HG03558 (cell line): ENCODE measurements at regions not wholly inside any gene's neighbourhood (a gene's known extent, or its start where the extent isn't known, plus 50 kb on each side); places are given as distances from the start of the nearest gene placed in this dataset.
"Not testable (repeated sequence)": the region's sequence is repeated elsewhere in the genome, so short reads cannot be mapped to it uniquely, and the experiment has no call there.

Experiments
- ATAC-seq: cut with Tn5 transposase; IDR thresholded peaks from one replicate; pipeline ENCODE4 v1.9.1; 2021; ENCODE audit warnings: moderate number of reproducible peaks; ENCODE audit not compliant: unreplicated experiment; ENCODE audit errors: extremely low read depth

DNA sequence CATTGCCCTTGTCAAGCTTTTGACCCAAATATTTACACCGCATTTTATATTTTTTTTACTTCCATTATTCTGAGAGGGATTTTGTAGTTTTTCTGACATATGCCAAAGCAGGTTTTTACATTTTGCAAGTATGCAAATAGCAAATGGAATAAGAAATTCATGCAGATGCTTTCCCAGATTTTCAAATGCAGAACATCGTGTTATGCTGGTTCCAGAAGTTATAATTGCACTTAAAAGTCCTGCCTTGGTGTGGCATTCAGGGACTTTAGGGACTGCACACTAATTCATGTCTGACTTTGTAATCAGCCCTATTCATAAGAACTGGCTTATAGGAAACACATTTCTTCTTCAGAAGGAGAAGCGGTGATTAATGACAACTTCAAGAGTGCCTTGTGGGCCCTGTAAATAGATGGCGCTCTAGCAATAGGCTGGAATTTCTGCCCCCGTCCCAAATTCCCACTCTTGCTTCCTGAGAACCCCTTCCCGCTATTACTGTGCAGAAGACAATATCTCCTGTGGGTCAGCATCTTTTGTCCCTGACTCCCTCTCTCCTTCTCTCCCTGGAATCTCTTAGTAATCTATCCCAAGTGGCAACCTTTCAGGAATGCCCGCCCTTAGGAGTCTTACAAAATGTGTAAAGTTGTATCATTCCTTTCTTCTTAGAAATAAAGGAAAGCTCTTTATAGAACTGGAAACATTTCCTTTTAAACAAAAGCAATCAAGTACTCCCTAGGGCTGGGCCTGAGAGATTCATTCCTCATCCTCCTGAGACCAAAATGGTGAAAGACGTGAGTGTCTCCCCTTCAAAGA is 264.0 kb downstream of the INHBA start:
- no peak for ATAC-seq

DNA sequence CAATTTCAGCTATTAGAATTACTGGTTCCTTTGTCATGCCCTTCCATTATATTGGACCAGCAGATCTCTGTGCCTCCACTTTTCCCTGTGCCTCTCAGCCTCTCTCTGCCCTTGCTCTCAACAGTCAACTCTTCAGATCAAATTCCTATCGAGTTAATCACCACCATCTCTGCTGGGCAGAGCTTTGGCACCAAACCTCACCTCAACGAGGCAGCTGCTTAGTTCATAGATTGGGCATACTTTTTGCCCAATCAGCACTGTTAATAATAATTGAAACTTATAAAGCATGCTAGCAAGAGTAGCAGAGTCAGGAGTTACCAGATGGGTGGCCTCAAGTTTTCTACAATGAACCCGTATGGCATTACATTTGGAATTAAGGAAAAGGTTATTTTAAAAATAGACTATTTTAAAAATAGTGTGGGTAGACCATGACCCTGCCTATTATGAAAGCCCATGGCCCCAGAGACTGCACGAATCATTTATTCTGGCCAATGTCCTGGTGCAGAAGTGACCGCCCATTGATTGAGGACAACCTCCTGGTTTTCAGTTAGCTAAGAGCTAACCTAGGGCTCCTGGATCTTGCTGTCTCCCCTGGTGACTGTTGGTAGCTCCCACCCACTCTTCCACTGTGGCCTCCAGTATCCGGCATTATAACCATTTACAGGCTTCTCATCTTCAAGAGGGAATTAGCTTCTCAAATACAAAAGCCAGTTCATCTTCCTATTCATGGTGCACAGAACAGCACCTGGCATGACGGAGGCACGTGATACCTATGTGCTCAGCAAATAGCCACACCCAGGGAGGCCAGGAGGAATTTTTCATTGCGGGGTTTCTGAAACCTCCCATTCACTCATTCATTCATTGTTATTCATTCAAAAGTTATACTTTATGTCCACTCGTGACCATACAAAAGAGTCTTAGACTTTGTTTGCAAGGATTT is 265.4 kb downstream of the INHBA start:
- ATAC-seq = no peak

DNA sequence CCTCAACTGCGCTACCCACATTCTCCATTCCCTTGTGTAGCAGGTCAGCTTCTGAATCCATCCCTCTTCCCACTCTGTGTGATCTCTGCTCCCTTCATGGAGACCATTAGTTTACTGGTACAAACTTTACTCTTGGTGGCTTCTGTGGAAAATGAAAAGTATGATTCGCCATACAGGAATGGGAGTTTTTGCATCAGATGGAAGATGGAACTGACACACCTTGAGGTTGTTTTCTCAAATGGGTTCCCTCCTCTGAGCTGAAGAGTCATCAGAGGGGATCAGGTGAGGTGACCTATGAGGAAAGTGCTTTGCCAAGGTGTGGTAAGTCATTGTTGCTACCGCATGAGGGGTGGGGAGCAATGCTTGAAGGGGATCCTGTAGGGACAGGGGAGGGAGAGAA is 266.8 kb downstream of the INHBA start:
- ATAC-seq = no peak

DNA sequence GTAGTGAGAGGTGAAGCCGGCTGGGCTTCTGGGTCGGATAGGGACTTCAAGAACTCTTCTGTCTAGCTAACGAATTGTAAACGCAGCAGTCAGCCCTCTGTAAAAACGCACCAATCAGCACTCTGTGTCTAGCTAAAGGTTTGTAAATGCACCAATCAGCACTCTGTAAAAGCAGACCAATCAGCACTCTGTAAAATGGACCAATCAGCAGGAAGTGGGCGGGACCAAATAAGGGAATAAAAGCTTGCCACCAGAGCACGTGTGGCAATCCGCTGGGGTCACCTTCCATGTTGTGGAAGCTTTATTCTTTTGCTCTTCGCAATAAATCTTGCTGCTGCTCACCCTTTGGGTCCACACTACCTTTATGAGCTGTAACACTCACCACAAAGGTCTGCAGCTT is 267.9 kb downstream of the INHBA start:
- not testable (repeated sequence) for ATAC-seq

DNA sequence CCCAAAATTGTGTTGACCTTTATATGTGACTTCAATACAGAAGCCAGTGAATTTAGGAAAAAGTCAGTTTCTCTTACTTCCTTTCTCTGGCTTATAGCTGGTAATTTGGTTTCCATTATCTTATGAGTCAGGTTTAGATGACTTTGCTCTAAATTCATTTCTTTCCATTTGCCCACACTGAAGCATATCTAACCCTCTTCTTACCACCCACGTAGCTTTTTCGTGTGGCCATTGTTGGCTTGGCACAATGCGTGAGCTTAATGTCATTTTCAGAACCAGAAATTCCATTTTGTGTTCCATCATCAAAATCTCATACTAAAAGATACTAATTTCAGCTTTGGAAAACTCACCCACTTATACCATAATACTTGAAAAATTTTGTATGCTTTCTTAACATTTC is 271.2 kb downstream of the INHBA start:
- ATAC-seq = no peak

DNA sequence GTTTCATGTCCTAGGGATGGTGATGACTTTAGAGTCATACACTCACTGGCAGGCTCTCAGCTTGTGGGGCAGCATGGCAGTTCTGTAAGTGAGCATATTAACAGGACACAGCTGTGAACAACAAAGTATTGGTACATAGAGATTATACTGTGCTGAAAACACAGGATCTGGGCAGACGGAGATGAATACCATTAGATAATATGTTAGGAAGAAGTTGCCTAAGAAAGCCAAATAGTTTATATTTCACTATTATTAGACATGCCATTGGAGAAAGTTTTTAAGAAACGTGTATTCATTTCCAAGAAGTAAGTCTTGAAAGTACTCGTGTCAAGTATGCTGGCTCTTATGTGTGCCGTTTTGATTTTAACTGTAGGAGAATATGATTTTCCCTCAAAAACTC is 274.5 kb downstream of the INHBA start:
- ATAC-seq = no peak

DNA sequence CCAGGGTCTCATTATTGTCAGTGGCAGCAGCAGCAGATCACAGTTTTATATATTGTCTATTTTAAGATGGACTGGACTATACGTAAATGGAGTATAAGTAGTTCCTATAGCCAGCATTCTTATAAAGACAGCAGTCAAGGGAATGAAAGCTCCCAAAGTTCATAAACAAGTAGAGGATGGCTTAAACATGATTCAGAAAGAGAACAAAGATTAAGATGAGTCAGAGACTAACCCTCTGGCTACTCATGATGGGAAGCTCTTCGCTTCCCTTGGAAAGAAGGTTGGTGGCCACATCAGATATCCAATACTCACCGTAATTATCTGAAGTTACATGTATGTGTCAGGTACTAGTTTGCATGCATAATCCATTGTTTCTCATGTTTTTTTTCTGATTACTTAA is 277.0 kb downstream of the INHBA start:
- no peak for ATAC-seq

DNA sequence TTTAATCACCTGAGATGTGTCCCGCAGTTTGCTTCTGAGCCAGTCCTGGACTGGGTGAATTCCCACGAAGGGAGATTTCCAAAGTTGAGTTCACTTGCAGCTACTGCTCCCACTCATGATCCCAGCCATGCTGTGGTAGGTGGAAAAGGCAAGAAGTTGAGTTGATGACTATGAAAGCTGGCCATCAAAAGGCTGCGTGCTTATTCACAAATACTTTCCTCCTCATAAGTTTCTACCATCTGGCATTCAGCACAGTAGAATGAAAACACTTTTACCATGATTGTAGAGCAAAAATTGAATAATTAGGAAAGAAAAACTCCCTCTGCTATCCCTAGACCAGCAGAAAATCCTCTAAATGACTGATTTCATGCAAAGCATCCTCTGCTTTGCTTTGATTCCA is 281.8 kb downstream of the INHBA start:
- no peak for ATAC-seq

DNA sequence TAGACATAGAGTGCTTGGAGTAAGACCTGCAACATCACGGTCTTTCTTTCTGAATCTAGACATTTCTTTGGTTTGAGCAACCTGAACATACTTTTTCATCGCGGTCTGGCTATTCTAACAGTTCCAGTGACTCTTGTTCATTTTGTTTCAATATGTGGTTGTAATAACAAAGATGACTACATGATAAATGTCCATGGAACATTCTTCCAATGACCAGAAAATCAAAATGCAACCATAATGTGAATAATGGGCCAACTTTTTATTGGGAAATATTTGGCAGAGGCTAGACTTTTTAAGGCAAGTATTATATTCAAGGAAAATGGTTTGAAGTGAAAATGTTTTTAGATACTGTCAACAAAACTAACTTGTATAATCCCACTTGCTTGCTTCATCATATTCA is 282.5 kb downstream of the INHBA start:
- ATAC-seq = no peak

DNA sequence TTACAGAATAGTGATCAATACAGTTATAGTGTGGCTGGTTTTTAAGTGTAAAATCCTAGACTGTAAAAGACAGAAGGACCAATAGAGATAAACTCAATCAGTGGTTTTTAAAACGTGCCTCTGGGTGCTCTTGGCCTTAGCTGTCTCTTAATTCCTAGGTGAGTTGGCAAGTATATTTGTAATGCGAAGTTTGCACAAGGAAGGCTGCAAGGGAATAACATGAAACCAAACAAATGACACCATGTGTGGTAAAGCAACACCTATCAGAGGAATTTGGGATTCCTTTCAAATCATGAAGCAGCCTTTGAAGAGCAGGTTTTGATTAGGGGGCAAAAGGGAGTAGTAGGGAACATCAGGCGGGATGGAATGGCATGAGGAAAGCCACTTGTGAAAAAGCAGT is 284.6 kb downstream of the INHBA start:
- ATAC-seq = no peak

DNA sequence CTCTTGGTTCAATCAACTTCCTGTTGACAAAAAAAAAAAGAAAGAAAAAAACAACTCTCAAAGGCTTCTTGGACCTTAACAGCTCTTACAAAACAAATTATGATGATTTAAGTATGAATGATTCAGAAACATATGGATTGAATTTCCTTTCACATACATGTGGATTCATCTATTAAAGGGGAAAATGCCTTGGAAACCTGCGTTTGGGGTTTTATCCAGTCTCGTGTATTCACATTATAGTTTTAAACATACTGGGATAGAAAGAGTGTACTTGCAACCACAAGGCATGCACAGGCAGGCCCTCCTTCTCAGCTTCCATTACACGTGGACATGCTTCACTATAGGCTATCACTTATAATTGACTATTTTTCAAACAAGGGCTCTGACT is 286.7 kb downstream of the INHBA start:
- no peak for ATAC-seq

DNA sequence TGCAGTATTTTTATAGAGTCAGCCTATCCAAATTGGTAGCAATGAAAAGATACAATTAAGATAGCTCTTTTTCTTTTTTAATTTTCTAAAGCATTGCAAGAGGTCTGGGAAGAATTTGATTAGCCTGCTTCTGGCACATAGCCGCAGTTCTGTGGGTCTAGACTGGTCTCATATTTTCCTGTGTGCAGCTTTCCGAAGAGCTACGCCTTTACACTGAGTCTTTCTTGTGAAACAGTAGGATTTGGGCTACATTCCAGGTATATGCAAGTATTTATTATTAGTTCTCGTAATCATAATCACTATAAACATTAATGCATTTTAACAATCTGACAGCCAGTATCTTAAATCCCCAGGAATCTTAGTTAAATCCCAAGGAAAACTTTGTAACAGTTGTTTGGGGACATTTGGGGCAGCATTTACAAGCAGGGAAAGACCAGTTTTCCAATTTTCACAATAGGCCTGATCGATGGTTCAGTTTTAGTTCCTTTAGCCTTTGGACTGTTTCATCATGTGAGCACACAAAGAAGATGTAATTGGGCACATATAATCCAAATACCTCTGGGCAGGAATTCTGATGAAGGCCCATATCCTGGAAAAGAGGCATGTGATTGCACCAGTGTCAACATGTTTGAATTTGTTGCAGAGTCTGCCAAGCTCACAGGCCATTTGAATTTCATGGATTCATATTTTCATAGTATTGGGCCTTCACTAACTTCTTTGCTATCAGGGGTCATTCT is 287.3 kb downstream of the INHBA start:
- ATAC-seq = no peak

DNA sequence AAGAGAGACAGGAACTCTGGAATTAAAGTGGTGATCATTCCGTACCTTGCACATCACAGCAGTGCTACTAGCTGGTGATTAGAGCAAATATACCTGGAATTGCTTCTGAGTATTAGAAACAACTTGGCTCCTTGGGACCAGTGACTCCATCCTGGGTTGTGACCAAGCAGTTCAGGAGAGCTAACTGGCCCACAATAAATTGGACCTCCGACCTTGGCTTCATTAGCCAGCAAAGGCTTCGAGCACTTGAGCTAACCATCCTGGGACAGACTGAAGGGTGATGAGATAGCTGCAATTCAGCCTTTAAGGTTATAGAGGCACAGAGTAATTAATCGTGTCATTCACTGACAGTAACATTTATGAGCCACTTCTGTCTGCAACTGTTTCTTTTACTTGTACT is 287.8 kb downstream of the INHBA start:
- no peak for ATAC-seq

DNA sequence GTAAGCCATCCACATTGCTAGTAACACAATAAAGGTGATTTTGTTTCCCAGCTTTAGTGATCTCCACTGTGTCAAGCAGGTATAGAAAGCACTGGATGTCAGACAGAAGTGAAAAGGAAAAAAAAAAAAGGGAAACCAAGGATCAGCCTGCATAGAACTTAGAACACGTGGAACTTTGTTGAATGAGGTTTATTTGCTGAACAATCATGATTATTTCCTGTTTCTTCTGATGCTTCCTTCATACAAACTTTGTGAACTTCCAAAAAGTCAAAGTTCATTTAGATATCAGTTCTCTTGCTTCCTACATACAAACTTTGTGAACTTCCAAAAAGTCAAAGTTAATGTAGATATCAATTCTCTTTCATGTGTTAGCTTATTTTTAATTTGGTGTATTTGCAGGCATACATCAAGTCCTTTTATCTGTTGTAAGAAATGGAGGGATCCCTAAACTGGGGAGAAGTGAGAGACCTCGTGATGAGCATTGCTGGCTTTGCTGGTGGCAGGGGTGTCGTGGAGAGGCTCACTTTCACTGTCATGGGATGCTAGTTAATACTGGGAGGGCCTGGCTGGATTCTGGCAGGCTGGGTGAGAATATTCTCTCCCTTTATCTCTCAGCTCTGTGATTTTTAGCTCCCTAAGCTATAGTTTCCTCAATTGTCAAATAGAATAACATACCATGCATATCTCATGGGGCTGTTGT is 298.4 kb downstream of the INHBA start:
- ATAC-seq = no peak

DNA sequence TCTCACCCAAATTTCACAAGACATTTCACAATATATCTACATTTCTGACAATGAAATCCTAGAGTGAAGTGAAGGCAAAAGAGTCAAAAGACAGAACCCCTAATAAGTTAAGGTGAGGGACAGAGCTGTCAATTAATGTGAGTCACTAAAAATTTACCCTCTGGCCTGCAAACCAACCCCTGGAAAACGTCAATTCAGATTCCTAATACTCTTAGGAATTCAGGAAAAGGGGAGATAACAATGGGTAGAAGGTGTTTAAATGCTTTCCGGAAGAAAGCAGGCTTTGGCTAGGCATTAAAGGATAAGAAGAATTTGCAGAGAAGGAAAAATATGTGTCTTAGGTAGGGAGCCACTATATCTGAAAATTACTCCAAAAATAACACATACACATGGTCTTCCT is 299.6 kb downstream of the INHBA start:
- ATAC-seq = no peak

DNA sequence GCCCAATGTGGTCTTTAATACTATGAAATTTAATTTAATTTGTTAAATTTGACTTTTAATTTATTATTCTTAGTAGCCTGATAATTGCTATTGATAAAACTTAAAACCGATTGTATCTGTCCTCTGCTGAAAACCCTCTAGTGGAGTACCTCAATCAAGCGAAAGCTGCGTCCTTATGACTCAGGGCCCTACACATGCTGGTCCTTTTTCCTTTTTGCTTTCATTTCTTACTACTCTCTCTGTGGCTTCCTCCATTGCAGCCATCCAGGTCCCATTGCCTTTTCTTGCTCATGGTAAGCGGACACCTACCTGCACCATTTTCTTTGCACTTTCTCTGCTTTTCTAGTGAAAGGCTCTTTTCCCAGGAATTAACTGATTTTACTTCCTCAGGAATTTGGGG is 301.1 kb downstream of the INHBA start:
- no peak for ATAC-seq

DNA sequence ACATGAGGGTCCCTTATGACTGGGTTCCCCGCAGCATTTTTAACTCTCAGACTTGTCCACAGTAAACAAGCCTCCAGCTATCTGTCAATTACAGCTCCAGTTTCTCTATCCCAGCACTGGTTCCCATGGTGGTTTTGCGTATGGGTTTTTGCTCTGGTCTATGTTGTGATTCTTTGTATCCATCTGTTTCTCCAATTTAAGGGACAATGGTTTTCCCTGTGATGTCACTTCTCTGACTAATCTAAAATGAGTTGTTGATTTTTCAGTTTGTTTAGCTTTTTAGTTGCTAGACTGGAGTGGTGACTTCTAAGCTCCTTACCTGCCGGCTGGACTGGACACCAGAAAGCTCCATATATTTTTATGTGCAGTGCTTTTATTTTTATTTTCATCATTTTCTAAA is 303.7 kb downstream of the INHBA start:
- ATAC-seq = no peak

DNA sequence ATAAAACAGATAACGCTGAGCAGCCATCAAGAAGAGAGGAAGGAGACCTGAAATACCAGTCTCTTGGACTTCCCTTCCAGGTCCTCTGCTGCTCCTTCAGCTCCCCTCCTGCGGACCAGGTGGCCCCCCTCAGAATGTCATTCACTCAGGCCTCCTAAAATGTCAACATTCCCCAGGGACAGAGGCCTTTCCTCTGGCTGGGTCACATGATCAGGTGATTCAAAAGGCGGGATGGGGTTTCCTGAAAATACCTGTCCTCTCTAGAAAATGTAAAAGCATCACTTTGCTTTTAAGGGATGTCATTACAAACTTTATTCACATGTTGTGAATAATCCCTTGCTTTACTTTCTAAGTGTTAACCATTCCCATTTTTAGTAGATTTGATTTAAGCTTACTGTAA is 311.1 kb downstream of the INHBA start:
- no peak for ATAC-seq

DNA sequence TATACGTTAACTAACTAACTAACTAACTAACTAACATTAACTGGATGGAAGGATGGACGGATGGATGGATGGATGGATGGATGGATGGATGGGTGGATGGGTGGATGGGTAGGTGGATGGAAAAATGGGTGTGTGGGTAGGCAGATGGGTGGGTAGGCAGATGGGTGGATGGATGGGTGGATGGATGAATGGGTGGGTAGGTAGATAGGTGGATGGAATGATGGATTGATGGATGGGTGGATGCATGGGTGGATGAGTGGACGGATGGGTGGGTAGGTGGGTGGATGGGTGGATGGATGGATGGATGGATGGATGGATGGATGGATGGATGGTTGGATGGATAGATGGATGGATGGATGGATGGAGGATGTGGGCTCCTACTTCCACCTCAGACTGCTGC is 314.0 kb downstream of the INHBA start:
- not testable (repeated sequence) for ATAC-seq

DNA sequence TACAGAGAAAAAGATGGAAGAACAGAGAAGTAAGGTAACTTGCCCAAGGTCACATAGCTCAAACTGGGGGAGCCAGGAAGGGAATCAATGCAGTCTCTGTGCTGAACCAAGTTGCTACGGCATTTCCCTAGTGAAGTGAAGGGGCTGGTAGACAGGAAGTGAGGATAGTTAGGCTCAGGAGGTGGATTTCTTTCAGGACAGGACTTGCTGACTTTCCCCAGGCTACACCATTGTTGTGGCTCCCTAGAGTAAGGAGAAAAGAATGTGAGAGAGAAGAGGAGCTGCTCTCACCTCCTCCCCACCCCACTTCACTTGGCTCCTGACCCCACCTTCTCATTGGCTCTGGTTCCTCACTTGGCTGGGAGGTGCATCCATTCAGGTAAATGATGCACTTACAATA is 316.9 kb downstream of the INHBA start:
- no peak for ATAC-seq
